ENCODE measurements at regions not wholly inside any gene's neighbourhood (a gene's known extent, or its start where the extent isn't known, plus 50 kb on each side); places are given as distances from the start of the nearest gene placed in this dataset.
A peak's percentile ranks its signal among the peaks of the same experiment; 100 is the strongest.

GRCh38 chr2:53095664-53096063 is 671.9 kb upstream of the CHAC2 start:
- TF ChIP-seq CTCF (IDR thresholded peaks at IDR 0.05) (no peak), POLR2A (IDR thresholded peaks at IDR 0.05) (no peak)
- no peak for DNase-seq
- Histone ChIP-seq H3K4me3 (no peak overlapping the region), H3K27me3 (no peaks in the 10 kb centered on the region), H3K4me1 (no peaks in the 10 kb centered on the region), H3K27ac (no peak overlapping the region), H3K9me3 (no peaks in the 10 kb centered on the region), H3K36me3 (no peaks in the 10 kb centered on the region)
- intact Hi-C loops (cut with DNase I): no loop called here
- ATAC-seq: peak in 1 of 4 donors; percentile 75
- 13% methylated on average over 1 of the region's 1 CpG for WGBS (ENCODE audit: insufficient coverage, low coverage, low lambda C conversion rate, missing lambda C conversion rate)

- Histone ChIP-seq H3K27me3 (no peaks in the 10 kb centered on the region), H3K4me3 (no peak overlapping the region), H3K4me1 (no peaks in the 10 kb centered on the region), H3K27ac (no peak overlapping the region), H3K9me3 (no peaks in the 10 kb centered on the region), H3K36me3 (no peaks in the 10 kb centered on the region)
- no peak for TF ChIP-seq POLR2A (IDR thresholded peaks at IDR 0.05)
- no peak for ATAC-seq
- no peak for DNase-seq
- intact Hi-C loops (cut with DNase I): no loop called here
- 50% methylated on average over 1 of the region's 1 CpG for WGBS (ENCODE audit: insufficient coverage, low coverage, low lambda C conversion rate, missing lambda C conversion rate)
These were observed 672.4 kb upstream of the CHAC2 start for GRCh38 chr2:53095227-53095626.

GRCh38 chr2:53093355-53093754 is 674.2 kb upstream of the CHAC2 start:
- WGBS (ENCODE audit: insufficient coverage, low coverage, low lambda C conversion rate, missing lambda C conversion rate): 57% methylated on average over 1 of the region's 1 CpG
- H3K27ac ChIP-seq: no peak overlapping the region
- H3K9me3 ChIP-seq: no peaks in the 10 kb centered on the region
- no peak overlapping the region for H3K4me3 ChIP-seq
- no peaks in the 10 kb centered on the region for H3K4me1 ChIP-seq
- intact Hi-C loops (cut with DNase I): no loop called here
- TF ChIP-seq CTCF (IDR thresholded peaks at IDR 0.05) (no peak), POLR2A (IDR thresholded peaks at IDR 0.05) (no peak)
- ATAC-seq: no peak
- H3K36me3 ChIP-seq: no peaks in the 10 kb centered on the region
- no peak for DNase-seq
- no peaks in the 10 kb centered on the region for H3K27me3 ChIP-seq

- intact Hi-C loops (cut with DNase I): no loop called here
These were observed 676.4 kb upstream of the CHAC2 start for GRCh38 chr2:53091183-53091582.

GRCh38 chr2:53087874-53088461 is 679.6 kb upstream of the CHAC2 start:
- H3K36me3 ChIP-seq: no peaks in the 10 kb centered on the region
- ATAC-seq: no peak
- H3K9me3 ChIP-seq: no peaks in the 10 kb centered on the region
- no peak for TF ChIP-seq CTCF (IDR thresholded peaks at IDR 0.05)
- no peak for TF ChIP-seq POLR2A (IDR thresholded peaks at IDR 0.05)
- no peak overlapping the region for H3K4me3 ChIP-seq
- intact Hi-C loops (cut with DNase I): no loop called here
- H3K27ac ChIP-seq: no peak overlapping the region
- H3K27me3 ChIP-seq: no peaks in the 10 kb centered on the region
- no peaks in the 10 kb centered on the region for H3K4me1 ChIP-seq
- no peak for DNase-seq
- 37% methylated on average over 3 of the region's 4 CpGs for WGBS (ENCODE audit: insufficient coverage, low coverage, low lambda C conversion rate, missing lambda C conversion rate)

More at GRCh38 chr2:53091183-53091582, 676.4 kb upstream of the CHAC2 start:
- no peak overlapping the region for H3K27ac ChIP-seq
- H3K4me1 ChIP-seq: no peaks in the 10 kb centered on the region
- no peak for ATAC-seq
- H3K4me3 ChIP-seq: no peak overlapping the region
- DNase-seq: no peak
- TF ChIP-seq CTCF (IDR thresholded peaks at IDR 0.05) (no peak), POLR2A (IDR thresholded peaks at IDR 0.05) (no peak)
- no peaks in the 10 kb centered on the region for H3K9me3 ChIP-seq
- H3K27me3 ChIP-seq: no peaks in the 10 kb centered on the region
- H3K36me3 ChIP-seq: no peaks in the 10 kb centered on the region

Data from right lobe of liver (tissue), 6 donors.